Suprapubic skin (tissue), 3 donors: ENCODE measurements at regions not wholly inside any gene's neighbourhood (a gene's known extent, or its start where the extent isn't known, plus 50 kb on each side); places are given as distances from the start of the nearest gene placed in this dataset.

ENCODE experiments used
- POLR2A ChIP-seq, 2 donors: fragments of 450-650 bp; IDR thresholded peaks; one replicate each; pipeline ENCODE4 v1.6.1; 2017; ENCODE audit warnings: antibody characterized with exemption in 2 of 2, mild to moderate bottlenecking in 2 of 2, moderate library complexity in 2 of 2
- TF ChIP-seq, protein P1 (sequence below), 2 donors: fragments of 200-600 bp in 1 of 2; fragments of 450-650 bp in 1 of 2; sonication (generic) in 1 of 2; IDR thresholded peaks; one replicate each; pipeline ENCODE4 v1.5.1; 2016 to 2019; ENCODE audit warnings: antibody characterized with exemption in 2 of 2, mild to moderate bottlenecking in 1 of 2, moderate library complexity in 1 of 2

DNA sequence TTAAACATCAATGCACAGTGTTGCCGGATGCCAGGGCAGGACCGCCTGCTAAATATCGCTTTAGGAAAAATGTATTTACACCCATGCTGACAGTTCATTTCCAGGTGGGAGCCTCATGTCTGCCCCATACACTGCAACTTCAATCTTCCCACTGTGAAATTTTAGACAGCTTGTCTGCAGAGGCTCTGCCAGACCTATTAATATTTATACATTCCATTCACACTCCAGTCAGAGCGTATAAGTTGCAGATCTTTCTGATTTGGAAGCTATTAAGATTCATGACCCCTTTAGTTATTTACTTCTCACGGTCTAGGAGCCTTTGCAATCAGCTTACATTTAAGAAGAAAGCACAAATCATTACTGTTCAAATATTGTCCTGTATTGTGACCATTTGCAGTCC is 357.4 kb downstream of the ATP23 start:
- TF ChIP-seq, protein P1, sequence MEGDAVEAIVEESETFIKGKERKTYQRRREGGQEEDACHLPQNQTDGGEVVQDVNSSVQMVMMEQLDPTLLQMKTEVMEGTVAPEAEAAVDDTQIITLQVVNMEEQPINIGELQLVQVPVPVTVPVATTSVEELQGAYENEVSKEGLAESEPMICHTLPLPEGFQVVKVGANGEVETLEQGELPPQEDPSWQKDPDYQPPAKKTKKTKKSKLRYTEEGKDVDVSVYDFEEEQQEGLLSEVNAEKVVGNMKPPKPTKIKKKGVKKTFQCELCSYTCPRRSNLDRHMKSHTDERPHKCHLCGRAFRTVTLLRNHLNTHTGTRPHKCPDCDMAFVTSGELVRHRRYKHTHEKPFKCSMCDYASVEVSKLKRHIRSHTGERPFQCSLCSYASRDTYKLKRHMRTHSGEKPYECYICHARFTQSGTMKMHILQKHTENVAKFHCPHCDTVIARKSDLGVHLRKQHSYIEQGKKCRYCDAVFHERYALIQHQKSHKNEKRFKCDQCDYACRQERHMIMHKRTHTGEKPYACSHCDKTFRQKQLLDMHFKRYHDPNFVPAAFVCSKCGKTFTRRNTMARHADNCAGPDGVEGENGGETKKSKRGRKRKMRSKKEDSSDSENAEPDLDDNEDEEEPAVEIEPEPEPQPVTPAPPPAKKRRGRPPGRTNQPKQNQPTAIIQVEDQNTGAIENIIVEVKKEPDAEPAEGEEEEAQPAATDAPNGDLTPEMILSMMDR (IDR thresholded peaks at IDR 0.05) = no peak
- no peak for TF ChIP-seq POLR2A (IDR thresholded peaks at IDR 0.05)
